Right lobe of liver (tissue), 6 donors: ENCODE measurements at regions not wholly inside any gene's neighbourhood (a gene's known extent, or its start where the extent isn't known, plus 50 kb on each side); places are given as distances from the start of the nearest gene placed in this dataset.

Source experiments
- ATAC-seq, 4 donors: fragments of 200-7000 bp; cut with Tn5 transposase; one replicate each; pipeline ENCODE4 v1.9.1; 2020; ENCODE audit warnings: mild to moderate bottlenecking in 4 of 4, moderate library complexity in 4 of 4
- DNase-seq, 3 donors: peaks; one replicate each; pipeline ENCODE4 v3.0.0-alpha.2; 2020
- H3K27ac ChIP-seq, 3 donors: fragments of 200-600 bp; one replicate each; pipeline ENCODE4 v1.8.0; 2022
- H3K27me3 ChIP-seq, 2 donors: fragments of 200-600 bp; one replicate each; pipeline ENCODE4 v1.8.0; 2022
- H3K36me3 ChIP-seq, 4 donors: fragments of 200-600 bp; sonication (generic) in 1 of 4; one replicate each; pipeline versions ENCODE4 v1.5.1 to v1.8.0; 2017 to 2022; ENCODE audit warnings: control low read depth in 1 of 4
- H3K4me1 ChIP-seq, 4 donors: fragments of 200-600 bp; sonication (generic) in 1 of 4; one replicate each; pipeline versions ENCODE4 v1.5.1 to v1.8.0; 2017 to 2022; ENCODE audit warnings: control low read depth in 1 of 4
- H3K4me3 ChIP-seq, 3 donors: fragments of 200-600 bp; one replicate each; pipeline ENCODE4 v1.8.0; 2022
- H3K9me3 ChIP-seq, 4 donors: fragments of 200-600 bp; sonication (generic) in 1 of 4; one replicate each; pipeline versions ENCODE4 v1.5.1 to v1.8.0; 2017 to 2022; ENCODE audit warnings: control low read depth in 1 of 4
- CTCF ChIP-seq, 4 donors: fragments of 200-600 bp in 3 of 4; fragments of 450-650 bp in 1 of 4; IDR thresholded peaks; one replicate each; pipeline versions ENCODE4 v1.5.1 to v1.8.0; 2016 to 2022; ENCODE audit warnings: antibody characterized with exemption in 4 of 4, mild to moderate bottlenecking in 2 of 4
- POLR2A ChIP-seq: fragments of 450-650 bp; IDR thresholded peaks from one replicate; pipeline ENCODE4 v1.6.1; 2017; ENCODE audit warnings: antibody characterized with exemption, mild to moderate bottlenecking
- WGBS: methylation state at CpG from one replicate; pipeline ENCODE4 v1.1.6; 2018; ENCODE audit warnings: low coverage, low lambda C conversion rate; ENCODE audit not compliant: insufficient coverage; ENCODE audit errors: missing lambda C conversion rate; 5-methylcytosine and 5-hydroxymethylcytosine counted together
- intact Hi-C, 2 donors: fragments of 100-400 bp; cut with DNase I; formaldehyde crosslinking; loops; one replicate each; pipeline versions ENCODE4 v1.11.2 to v1.14.1; 2022
- donor health status: DM: no; HTN: yes; CAD: no.
- donor health status: DM: no; HTN: no; CAD: no.
- donor health status: DM: no; HTN: no; CAD: no.
- donor health status: DM: no; HTN: yes; CAD: no.
- donor health status: DM: no; HTN: yes; CAD: no.

- Histone ChIP-seq H3K27me3 (no peaks in the 10 kb centered on the region), H3K4me1 (no peaks in the 10 kb centered on the region), H3K36me3 (no peaks in the 10 kb centered on the region), H3K4me3 (no peak overlapping the region), H3K9me3 (no peaks in the 10 kb centered on the region), H3K27ac (no peak overlapping the region)
- ATAC-seq (no peak), DNase-seq (no peak)
- 93% methylated on average over 3 of the region's 3 CpGs for WGBS
- intact Hi-C loops: no loop called here
- TF ChIP-seq CTCF (IDR thresholded peaks at IDR 0.05) (no peak), POLR2A (no peak)
Observed at GRCh38 chr1:185449378-185450059, 132.5 kb upstream of the IVNS1ABP start.

GRCh38 chr1:185448591-185449186, 131.6 kb upstream of the IVNS1ABP start:
- WGBS: 67% methylated on average over 3 of the region's 3 CpGs
- H3K4me3 ChIP-seq: no peak overlapping the region
- DNase-seq: no peak
- no peak for TF ChIP-seq POLR2A
- TF ChIP-seq CTCF (IDR thresholded peaks at IDR 0.05): no peak
- intact Hi-C loops: no loop called here
- no peaks in the 10 kb centered on the region for H3K27me3 ChIP-seq
- no peaks in the 10 kb centered on the region for H3K36me3 ChIP-seq
- no peaks in the 10 kb centered on the region for H3K4me1 ChIP-seq
- H3K9me3 ChIP-seq: no peaks in the 10 kb centered on the region
- H3K27ac ChIP-seq: no peak overlapping the region
- no peak for ATAC-seq

GRCh38 chr1:185446131-185446530, 129.1 kb upstream of the IVNS1ABP start:
- H3K36me3 ChIP-seq: no peaks in the 10 kb centered on the region
- H3K27ac ChIP-seq: no peak overlapping the region
- intact Hi-C loops: no loop called here

GRCh38 chr1:185445594-185445993, 128.6 kb upstream of the IVNS1ABP start:
- ATAC-seq: no peak
- Histone ChIP-seq H3K4me3 (no peak overlapping the region), H3K27me3 (no peaks in the 10 kb centered on the region), H3K4me1 (no peaks in the 10 kb centered on the region), H3K27ac (no peak overlapping the region), H3K36me3 (no peaks in the 10 kb centered on the region), H3K9me3 (no peaks in the 10 kb centered on the region)
- intact Hi-C loops: no loop called here
- no peak for DNase-seq
- TF ChIP-seq POLR2A (no peak), CTCF (IDR thresholded peaks at IDR 0.05) (no peak)
- WGBS: 87% methylated on average over 2 of the region's 2 CpGs

More at GRCh38 chr1:185446131-185446530, 129.1 kb upstream of the IVNS1ABP start:
- H3K4me1 ChIP-seq: no peaks in the 10 kb centered on the region
- no peaks in the 10 kb centered on the region for H3K27me3 ChIP-seq
- no peak overlapping the region for H3K4me3 ChIP-seq
- ATAC-seq (no peak), DNase-seq (no peak)
- no peaks in the 10 kb centered on the region for H3K9me3 ChIP-seq
- TF ChIP-seq POLR2A (no peak), CTCF (IDR thresholded peaks at IDR 0.05) (no peak)
